ENCODE measurements at regions not wholly inside any gene's neighbourhood (a gene's known extent, or its start where the extent isn't known, plus 50 kb on each side); places are given as distances from the start of the nearest gene placed in this dataset.

- DNase-seq (ENCODE audit: low spot score): peak; percentile 56
These were observed 935.5 kb downstream of the ADGRL3 start for GRCh38 chr4:62135565-62136156.

GRCh38 chr4:62133977-62134376 lies 933.9 kb downstream of the ADGRL3 start:
- DNase-seq (ENCODE audit: low spot score): no peak

- no peak for DNase-seq (ENCODE audit: low spot score)
These were observed 933.2 kb downstream of the ADGRL3 start for GRCh38 chr4:62133101-62133897.

GRCh38 chr4:62131049-62131448 lies 930.9 kb downstream of the ADGRL3 start:
- DNase-seq (ENCODE audit: low spot score): no peak

GRCh38 chr4:62130637-62131036 lies 930.5 kb downstream of the ADGRL3 start:
- no peak for DNase-seq (ENCODE audit: low spot score)

GRCh38 chr4:62130230-62130629 lies 930.1 kb downstream of the ADGRL3 start:
- no peak for DNase-seq (ENCODE audit: low spot score)

Data from COLO829 (cell line).